Calu3 (cell line): ENCODE measurements at regions not wholly inside any gene's neighbourhood (a gene's known extent, or its start where the extent isn't known, plus 50 kb on each side); places are given as distances from the start of the nearest gene placed in this dataset.

Source experiments
- BruUV-seq: library from RNA; stranded (reverse); fragments of 400-500 nt; replicated peaks from 2 replicates; lab custom pipeline; 2021; lab: Mats Ljungman, UMichigan
- CTCF ChIA-PET: fragments of 300-600 bp; sonication (Branson Sonifier 250); formaldehyde crosslinking; loops from one replicate; lab custom pipeline; 2022; ENCODE audit warnings: antibody characterized with exemption; lab: Charles Lee
- DNase-seq: peaks from one replicate; pipeline ENCODE4 v3.0.0; 2022
- H3K27ac Mint-ChIP-seq: one replicate; pipeline ENCODE4 v1.8.0; 2022; ENCODE audit warnings: mixed read lengths; ENCODE audit not compliant: unreplicated experiment
- H3K27me3 Mint-ChIP-seq: one replicate; pipeline ENCODE4 v1.8.0; 2022; ENCODE audit warnings: mixed read lengths; ENCODE audit not compliant: unreplicated experiment
- H3K36me3 Mint-ChIP-seq: one replicate; pipeline ENCODE4 v1.8.0; 2022; ENCODE audit warnings: mild to moderate bottlenecking, moderate library complexity, mixed read lengths; ENCODE audit not compliant: insufficient read depth, unreplicated experiment
- H3K4me1 Mint-ChIP-seq: one replicate; pipeline ENCODE4 v1.8.0; 2022; ENCODE audit warnings: mild to moderate bottlenecking, low read depth, mixed read lengths; ENCODE audit not compliant: unreplicated experiment
- H3K4me3 Mint-ChIP-seq: one replicate; pipeline ENCODE4 v1.8.0; 2022; ENCODE audit warnings: mild to moderate bottlenecking, low read depth, moderate library complexity, mixed read lengths; ENCODE audit not compliant: unreplicated experiment
- H3K9me3 Mint-ChIP-seq: one replicate; pipeline ENCODE4 v1.8.0; 2022; ENCODE audit warnings: low read depth, mixed read lengths; ENCODE audit not compliant: unreplicated experiment
- CTCF ChIP-seq: fragments of 200-600 bp; IDR thresholded peaks from one replicate; pipeline ENCODE4 v1.8.0; 2022; ENCODE audit warnings: antibody characterized with exemption; ENCODE audit not compliant: unreplicated experiment
- intact Hi-C: fragments of 100-400 bp; cut with micrococcal nuclease; formaldehyde crosslinking; loops from one replicate; pipeline ENCODE4 v1.10.0; 2022; ENCODE audit not compliant: unreplicated experiment

GRCh38 chr14:61891810-61892209 is 129.6 kb downstream of the SNAPC1 start:
- no peak overlapping the region for H3K27ac Mint-ChIP-seq
- no peak for DNase-seq

GRCh38 chr14:61893371-61893940 is 131.2 kb downstream of the SNAPC1 start:
- no peak for TF ChIP-seq CTCF
- H3K4me1 Mint-ChIP-seq = peaks cover 6% of the 10 kb centered on the region
- H3K4me3 Mint-ChIP-seq = no peak overlapping the region
- CTCF ChIA-PET = interaction anchor here (0.5 to 3.2 kb wide), 2 partner anchors 54 to 233 kb away, joined by 3 to 12 read pairs; no protein-coding TSS in a partner anchor
- no peaks in the 10 kb centered on the region for H3K9me3 Mint-ChIP-seq
- H3K27ac Mint-ChIP-seq = no peak overlapping the region
- BruUV-seq = no TSS peak
- intact Hi-C loops = no loop called here
- H3K27me3 Mint-ChIP-seq = peaks cover 46% of the 10 kb centered on the region
- H3K36me3 Mint-ChIP-seq = no peaks in the 10 kb centered on the region
- no peak for DNase-seq

More at GRCh38 chr14:61891810-61892209, 129.6 kb downstream of the SNAPC1 start:
- H3K4me1 Mint-ChIP-seq = peaks cover 6% of the 10 kb centered on the region
- CTCF ChIA-PET = no interaction called here
- no peaks in the 10 kb centered on the region for H3K36me3 Mint-ChIP-seq
- TF ChIP-seq CTCF = no peak
- intact Hi-C loops = no loop called here
- H3K9me3 Mint-ChIP-seq = no peaks in the 10 kb centered on the region
- BruUV-seq = no TSS peak
- H3K27me3 Mint-ChIP-seq = peaks cover 46% of the 10 kb centered on the region
- H3K4me3 Mint-ChIP-seq = no peak overlapping the region

GRCh38 chr14:61894452-61895077 is 132.3 kb downstream of the SNAPC1 start:
- Mint-ChIP-seq H3K36me3 (no peaks in the 10 kb centered on the region), H3K27ac (no peak overlapping the region), H3K9me3 (no peaks in the 10 kb centered on the region), H3K27me3 (peaks cover 39% of the 10 kb centered on the region), H3K4me1 (peaks cover 5% of the 10 kb centered on the region), H3K4me3 (no peak overlapping the region)
- peak; percentile 63 for TF ChIP-seq CTCF
- BruUV-seq = no TSS peak
- intact Hi-C loops = loop anchor here (1.0 kb wide), 1 partner anchor 233 kb away; no protein-coding TSS in a partner anchor
- CTCF ChIA-PET = interaction anchor here (0.5 to 3.2 kb wide), 2 partner anchors 28 to 232 kb away, joined by 4 to 12 read pairs; no protein-coding TSS in a partner anchor
- peak; percentile 72 for DNase-seq

GRCh38 chr14:61897300-61897699 is 135.1 kb downstream of the SNAPC1 start:
- H3K36me3 Mint-ChIP-seq = no peaks in the 10 kb centered on the region
- H3K9me3 Mint-ChIP-seq = no peaks in the 10 kb centered on the region
- H3K4me1 Mint-ChIP-seq = no peaks in the 10 kb centered on the region
- TF ChIP-seq CTCF = no peak
- H3K27me3 Mint-ChIP-seq = peaks cover 12% of the 10 kb centered on the region
- no peak overlapping the region for H3K27ac Mint-ChIP-seq
- no peak overlapping the region for H3K4me3 Mint-ChIP-seq
- CTCF ChIA-PET = no interaction called here
- intact Hi-C loops = no loop called here
- DNase-seq = no peak
- BruUV-seq = no TSS peak
